ENCODE measurements at regions not wholly inside any gene's neighbourhood (a gene's known extent, or its start where the extent isn't known, plus 50 kb on each side); places are given as distances from the start of the nearest gene placed in this dataset.
"Not testable (repeated sequence)": the region's sequence is repeated elsewhere in the genome, so short reads cannot be mapped to it uniquely, and the experiment has no call there.

- peak; percentile 79 for DNase-seq
Observed at GRCh38 chr6:27668442-27669294, 195.8 kb upstream of the ZNF184 start.

DNA sequence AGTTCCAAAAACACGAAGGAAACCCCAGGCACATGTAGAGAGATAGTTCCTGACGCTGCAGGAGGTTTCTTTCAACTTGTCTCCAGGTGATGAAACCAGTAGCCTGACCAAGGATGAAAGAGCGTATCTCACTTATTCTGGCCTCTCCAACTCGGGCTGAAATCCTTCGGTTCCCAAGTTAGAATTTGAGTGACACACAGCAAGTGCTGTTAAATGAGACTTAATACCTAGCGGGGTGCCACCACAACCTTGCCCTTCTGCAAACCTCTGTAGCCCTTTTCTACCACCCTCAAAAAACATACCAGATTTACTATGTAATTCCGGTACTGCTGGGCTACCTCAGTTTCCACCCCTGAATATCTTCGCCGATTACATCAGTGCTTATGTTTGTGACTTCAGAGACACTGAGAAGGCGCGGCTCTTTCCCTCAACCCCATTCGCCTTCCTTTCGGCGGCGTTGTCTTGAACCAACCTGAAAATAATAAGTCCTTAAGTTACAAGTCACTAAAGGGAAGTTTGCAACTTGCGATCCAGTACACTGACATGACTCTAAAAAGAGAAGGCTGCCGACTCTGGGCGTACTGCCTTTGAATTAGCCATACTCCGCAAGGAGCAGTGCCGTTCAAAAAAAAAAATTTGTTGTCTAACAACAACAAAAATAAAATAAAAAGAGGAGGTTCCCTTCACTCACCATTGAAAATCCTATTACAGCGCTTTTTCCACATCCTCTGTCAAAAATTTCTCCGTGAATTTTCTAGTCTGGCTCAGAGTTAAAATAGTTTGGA lies 194.9 kb upstream of the ZNF184 start:
- DNase-seq, result no peak

- DNase-seq, result no peak
Observed at GRCh38 chr6:27667016-27667656, 194.2 kb upstream of the ZNF184 start.

DNA sequence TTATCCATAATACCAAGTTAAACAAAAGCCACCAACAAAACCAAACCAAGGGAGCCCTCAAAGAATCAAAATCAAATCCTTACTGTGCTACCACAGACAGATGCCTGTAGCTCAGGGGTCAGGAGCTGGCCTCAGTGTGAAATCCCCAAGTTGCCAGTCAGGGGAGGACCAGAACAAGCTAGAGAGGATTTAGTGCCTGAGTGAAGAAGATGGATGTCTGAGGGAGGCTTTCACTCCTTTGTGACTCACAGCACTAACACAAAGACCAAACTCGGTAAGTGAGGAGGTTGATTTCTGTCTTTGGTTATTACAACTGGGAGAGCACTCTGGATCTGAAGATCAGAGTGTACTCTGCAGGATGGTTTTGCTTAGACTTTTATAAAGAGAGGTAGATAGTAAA lies 189.9 kb upstream of the ZNF184 start:
- DNase-seq, result no peak

DNA sequence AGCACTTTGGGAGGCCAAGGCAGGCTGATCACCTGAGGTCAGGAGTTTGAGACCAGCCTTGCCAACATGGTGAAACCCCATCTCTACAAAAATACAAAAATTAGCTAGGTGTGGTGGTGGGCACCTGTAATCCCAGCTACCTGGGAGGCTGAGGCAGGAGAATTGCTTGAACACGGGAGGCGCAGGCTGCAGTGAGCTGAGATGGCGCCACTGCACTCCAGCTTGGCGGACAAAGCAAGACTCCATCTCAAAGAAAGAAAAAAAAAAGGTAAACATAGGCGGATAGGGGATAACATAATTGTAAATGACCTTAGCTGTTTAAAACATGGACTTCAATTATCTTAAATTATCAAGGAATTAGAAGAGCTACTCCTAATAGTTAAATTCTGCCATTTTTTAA lies 189.3 kb upstream of the ZNF184 start:
- not testable (repeated sequence) for DNase-seq

- DNase-seq, result not testable (repeated sequence)
Observed at GRCh38 chr6:27653143-27653825, 180.4 kb upstream of the ZNF184 start.

GRCh38 chr6:27651371-27651732 lies 178.4 kb upstream of the ZNF184 start:
- no peak for DNase-seq

- DNase-seq, result peak; percentile 61
Observed at GRCh38 chr6:27650620-27651370, 177.9 kb upstream of the ZNF184 start.

DNA sequence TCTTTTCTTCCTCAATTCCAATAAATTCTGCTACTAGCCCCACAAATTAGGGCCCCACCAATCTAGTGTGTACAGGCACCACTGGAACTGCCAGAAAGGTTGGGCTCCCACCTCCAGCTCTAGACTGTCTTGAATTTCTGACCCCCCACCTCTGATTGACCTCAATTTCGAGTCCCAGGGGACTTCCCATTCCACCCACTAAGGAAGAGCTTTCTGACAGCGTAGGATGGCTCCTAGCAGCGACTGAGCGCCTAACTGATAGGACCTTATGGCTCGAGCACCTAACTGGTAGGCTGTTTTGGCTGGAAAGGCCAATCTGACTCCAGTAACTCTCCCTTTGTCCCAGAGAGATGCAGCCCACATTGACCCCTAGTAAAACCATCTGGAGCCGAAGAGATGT lies 171.6 kb upstream of the ZNF184 start:
- no peak for DNase-seq

DNA sequence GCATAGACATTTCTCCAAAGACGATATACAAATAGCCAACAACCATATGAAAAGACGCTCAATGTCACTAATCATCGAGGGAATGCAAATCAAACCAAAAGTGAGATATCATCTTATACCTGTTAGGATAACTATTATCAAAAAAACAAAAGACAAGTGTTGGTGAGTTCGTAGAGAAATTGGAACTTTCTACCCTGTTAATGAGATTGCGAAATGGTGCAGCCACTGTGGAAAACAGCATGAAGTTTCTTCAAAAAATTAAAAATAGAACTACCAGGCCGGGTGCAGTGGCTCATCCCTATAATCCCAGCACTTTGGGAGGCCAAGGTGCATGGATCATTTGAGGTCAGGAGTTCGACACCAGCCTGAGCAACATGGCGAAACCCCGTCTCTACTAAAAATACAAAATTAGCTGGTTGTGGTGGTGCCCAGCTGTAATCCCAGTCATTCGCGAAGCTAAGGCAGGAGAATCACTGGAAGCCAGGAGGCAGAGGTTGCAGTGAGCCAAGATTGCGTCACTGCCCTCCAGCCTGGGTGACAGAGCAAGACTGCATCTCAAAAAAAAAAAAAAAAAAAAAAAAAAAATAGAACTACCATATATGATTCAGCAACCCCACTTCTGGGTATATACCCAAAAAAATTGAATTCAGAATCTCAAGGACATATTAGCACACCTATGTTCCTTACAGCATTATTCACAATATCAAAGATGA lies 170.0 kb upstream of the ZNF184 start:
- DNase-seq, result no peak

DNA sequence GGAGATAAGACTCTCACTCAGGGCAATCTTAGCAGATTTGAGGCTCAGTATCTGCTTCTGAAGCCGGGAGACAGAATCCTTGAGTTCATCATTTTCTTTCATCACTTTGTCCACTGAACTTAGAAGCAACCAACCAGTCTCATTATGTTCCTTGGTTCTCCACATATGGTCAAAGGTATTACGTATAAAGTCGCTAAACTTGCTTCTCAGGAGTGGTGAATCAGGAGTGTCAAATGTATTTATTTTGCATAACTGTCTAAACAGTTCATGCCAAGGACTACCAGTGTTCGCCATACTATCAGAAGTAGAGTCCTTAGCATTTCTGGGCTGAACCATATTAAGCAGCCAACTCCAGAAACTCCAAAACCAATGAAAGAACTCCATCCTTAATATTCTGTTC lies 163.0 kb upstream of the ZNF184 start:
- not testable (repeated sequence) for DNase-seq

- not testable (repeated sequence) for DNase-seq
Observed at GRCh38 chr6:27633221-27633688, 160.3 kb upstream of the ZNF184 start.

- DNase-seq, result no peak
Observed at GRCh38 chr6:27631609-27631916, 158.7 kb upstream of the ZNF184 start.

GRCh38 chr6:27630727-27631608 lies 158.1 kb upstream of the ZNF184 start:
- DNase-seq, result peak; percentile 64

GRCh38 chr6:27624694-27625262 lies 151.9 kb upstream of the ZNF184 start:
- no peak for DNase-seq

- no peak for DNase-seq
Observed at GRCh38 chr6:27623103-27623502, 150.2 kb upstream of the ZNF184 start.

GRCh38 chr6:27619436-27619835 lies 146.5 kb upstream of the ZNF184 start:
- no peak for DNase-seq

DNA sequence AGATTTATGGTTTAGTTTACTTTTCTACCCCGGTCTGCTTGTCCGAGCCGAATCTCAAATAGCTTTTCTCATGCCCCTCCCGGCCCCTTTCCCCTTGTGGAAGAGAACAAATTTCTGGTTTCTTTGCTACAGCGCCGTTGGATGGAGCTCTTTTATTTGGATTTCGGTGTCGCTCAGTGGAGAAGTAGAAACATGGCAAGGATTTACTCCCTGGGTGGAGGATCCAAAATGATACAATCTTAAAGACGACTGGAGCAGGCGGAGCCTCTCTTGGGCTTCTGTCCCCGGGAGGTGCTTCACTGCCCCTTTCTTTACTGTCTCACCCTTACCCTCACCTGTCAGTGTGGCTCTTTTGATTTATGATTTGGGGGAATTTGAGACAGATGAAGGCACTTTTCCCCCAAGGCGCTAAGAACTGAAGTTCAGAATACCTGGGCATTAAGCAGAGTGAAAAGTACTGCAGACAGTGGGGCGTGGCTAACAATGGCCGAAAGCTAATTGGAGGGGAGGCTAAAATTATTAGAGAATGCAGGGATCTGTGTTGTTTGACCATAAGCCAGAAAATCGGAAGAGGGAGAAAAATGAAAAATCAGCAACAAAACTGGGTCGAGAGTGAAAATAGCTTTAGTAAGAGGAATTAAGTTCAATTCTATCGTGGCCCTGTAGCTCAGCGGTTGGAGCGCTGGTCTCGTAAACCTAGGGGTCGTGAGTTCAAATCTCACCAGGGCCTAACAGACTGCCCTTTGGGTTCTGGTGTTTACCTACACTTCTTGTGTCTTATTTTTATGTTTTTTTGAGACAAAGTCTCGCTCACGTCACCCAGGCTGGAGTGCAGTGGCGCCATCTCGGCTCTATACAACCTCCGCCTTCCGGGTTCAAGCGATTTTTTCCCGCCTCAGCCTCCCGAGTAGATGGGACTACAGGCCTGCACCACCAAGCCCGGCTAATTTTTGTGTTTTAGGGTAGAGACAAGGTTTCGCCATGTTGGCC lies 145.1 kb upstream of the ZNF184 start:
- peak; percentile 45 for DNase-seq
